Prostate gland (tissue), 2 donors: ENCODE measurements at regions not wholly inside any gene's neighbourhood (a gene's known extent, or its start where the extent isn't known, plus 50 kb on each side); places are given as distances from the start of the nearest gene placed in this dataset.

Experiments
- POLR2A ChIP-seq: fragments of 450-650 bp; IDR thresholded peaks from one replicate; pipeline ENCODE4 v1.6.1; 2016; ENCODE audit warnings: antibody characterized with exemption, mild to moderate bottlenecking
- POLR2AphosphoS5 ChIP-seq: sonication (generic); formaldehyde crosslinking; IDR thresholded peaks from one replicate; pipeline ENCODE4 v1.6.1; 2017; ENCODE audit warnings: antibody characterized with exemption
- TF ChIP-seq, protein P1 (sequence below), 4 experiments: fragments of 200-600 bp in 2 of 4; fragments of 450-650 bp in 2 of 4; sonication (generic) in 2 of 4; IDR thresholded peaks; 1 replicate in 3 of 4; 2 replicates in 1 of 4; pipeline ENCODE4 v1.5.1; 2016 to 2019; ENCODE audit warnings: antibody characterized with exemption in 4 of 4, mild to moderate bottlenecking in 2 of 4, moderate library complexity in 2 of 4

DNA sequence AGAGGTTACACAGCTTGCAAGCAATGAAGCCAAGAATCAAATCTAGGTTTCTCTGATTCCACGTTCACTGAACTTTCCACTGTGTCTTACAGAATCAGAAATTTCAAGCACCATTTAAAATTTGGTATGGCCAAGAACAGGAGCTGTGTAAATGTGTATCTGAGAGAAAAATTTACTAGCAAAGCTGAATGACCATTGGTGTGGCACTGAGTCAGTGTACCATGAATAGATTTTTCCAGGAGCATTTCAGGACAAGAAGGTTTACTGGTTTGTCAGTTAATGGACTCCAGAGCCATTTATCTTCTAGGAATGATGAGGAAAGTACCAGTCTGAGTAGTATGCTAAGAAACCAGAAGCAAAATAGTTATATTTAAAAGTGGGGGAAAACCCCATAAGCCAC lies 269.4 kb upstream of the FAT3 start:
- TF ChIP-seq POLR2A (no peak), POLR2AphosphoS5 (no peak)
- TF ChIP-seq, protein P1, sequence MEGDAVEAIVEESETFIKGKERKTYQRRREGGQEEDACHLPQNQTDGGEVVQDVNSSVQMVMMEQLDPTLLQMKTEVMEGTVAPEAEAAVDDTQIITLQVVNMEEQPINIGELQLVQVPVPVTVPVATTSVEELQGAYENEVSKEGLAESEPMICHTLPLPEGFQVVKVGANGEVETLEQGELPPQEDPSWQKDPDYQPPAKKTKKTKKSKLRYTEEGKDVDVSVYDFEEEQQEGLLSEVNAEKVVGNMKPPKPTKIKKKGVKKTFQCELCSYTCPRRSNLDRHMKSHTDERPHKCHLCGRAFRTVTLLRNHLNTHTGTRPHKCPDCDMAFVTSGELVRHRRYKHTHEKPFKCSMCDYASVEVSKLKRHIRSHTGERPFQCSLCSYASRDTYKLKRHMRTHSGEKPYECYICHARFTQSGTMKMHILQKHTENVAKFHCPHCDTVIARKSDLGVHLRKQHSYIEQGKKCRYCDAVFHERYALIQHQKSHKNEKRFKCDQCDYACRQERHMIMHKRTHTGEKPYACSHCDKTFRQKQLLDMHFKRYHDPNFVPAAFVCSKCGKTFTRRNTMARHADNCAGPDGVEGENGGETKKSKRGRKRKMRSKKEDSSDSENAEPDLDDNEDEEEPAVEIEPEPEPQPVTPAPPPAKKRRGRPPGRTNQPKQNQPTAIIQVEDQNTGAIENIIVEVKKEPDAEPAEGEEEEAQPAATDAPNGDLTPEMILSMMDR (IDR thresholded peaks at IDR 0.05), result no peak
